Epidermal melanocyte (primary cell): ENCODE measurements at regions not wholly inside any gene's neighbourhood (a gene's known extent, or its start where the extent isn't known, plus 50 kb on each side); places are given as distances from the start of the nearest gene placed in this dataset.

Experiments
- DNase-seq: peaks from one replicate; pipeline ENCODE4 v3.0.0; 2011; ENCODE audit warnings: low spot score; ENCODE audit not compliant: insufficient read length

- no peak for DNase-seq
Measured at GRCh38 chr2:145138626-145139025, 618.7 kb upstream of the ZEB2 start.

DNA sequence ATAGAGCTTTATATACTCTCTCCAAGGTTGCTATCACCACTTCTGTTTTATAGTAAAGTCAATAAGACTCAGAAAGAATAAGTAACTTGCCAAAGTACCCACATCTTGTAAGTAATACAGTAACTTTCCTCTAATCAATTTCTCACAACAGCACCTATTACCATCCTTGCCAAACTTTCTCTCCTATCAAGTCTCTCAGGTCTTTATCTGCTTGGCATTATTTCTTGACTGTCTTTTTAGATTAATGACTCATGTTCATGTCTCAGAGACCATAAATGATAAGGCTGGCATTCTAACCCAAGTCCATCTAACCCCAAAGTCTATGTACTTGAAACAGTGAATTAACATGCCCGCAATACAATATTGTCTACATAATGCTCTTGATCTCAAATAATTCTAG lies 618.0 kb upstream of the ZEB2 start:
- DNase-seq: no peak

GRCh38 chr2:145137211-145137610 lies 617.3 kb upstream of the ZEB2 start:
- DNase-seq: no peak

DNA sequence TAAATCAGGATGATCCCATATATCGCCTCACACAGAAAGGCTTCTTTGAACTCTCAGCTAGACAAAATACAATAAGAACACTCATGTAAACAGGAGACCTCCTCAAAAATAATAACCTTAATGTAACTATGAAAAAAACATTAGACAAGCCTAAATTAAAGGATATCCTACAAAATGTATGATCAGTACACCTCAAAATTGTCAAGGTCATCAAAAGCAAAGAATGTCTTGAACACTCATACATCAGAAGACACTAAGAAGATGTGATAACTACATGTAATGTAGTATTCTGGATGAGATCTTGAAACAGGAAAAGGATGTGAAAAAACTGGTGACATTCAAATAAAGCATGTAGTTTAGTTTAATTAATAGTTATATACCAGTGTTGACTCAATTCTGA lies 616.8 kb upstream of the ZEB2 start:
- no peak for DNase-seq

DNA sequence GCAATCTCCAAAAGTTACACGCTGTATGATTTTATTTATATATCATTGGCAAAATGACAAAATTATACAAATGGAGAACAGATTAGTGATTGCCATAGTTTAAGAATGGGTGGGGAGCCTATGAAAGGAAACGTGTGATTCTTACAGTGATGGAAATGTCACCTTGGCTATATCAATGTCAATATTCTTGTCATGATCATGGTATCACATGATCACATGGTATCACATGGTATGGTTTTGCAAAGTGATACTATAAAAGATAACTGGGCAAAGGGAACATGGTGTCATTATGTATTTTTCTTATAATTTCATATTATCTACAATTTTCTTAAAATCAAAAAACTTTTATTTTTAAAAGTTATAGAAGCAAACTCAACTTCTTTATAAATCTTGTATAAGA lies 606.2 kb upstream of the ZEB2 start:
- no peak for DNase-seq

DNA sequence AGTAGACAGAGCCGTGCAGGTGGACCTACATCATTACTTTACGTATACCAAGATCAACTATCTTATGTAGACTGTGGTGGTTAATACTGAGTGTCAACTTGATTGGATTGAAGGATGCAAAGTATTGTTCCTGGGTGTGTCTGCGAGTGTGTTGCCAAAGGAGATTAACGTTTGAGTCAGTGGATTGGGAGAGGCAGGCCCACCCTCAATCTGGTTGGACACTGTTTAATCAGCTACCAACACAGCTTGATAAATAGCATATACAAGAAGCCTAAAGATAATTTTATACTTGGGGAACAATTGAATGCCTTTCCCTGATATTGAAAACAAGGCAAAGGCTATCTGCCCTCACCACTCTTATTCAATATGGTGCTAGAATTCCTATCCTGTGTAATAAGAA lies 604.2 kb upstream of the ZEB2 start:
- DNase-seq: no peak

DNA sequence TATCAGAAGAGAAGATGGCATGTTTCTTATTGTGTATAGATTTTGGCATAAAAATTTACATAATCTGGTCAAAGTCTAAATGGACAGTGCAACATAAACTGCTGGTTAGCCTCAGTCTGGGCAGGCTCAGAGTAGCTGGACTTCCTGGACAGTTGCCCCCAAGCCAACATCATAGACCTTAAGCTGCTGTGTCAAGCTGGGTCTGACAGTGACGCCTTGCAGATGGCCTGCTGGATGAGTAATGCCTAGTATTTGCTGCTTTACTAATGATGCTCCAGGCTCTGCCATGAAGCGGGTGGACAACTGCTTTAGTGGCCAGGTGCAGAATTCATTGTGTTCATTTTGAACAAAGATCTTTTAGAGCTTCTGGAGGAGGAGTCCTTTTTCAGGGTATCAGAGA lies 603.7 kb upstream of the ZEB2 start:
- DNase-seq: no peak

DNA sequence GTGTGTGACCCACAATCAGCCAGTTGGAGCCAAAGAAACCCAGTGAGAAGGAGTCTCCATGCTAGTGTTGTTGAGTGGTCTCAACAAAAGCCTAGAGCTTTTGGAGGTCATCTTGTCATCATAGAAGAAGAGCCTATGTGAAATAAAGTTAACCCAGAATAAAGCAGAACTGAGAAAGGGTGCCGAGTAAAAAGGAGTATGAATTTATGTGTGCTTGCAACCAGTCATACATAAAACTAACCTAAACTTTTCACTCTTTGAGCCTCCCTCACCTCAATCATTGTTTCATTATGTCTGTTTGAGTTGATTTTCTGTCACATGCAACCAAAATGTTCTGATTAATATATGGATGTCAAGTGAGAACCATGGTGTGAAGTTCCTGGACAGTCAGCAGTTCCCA lies 599.3 kb upstream of the ZEB2 start:
- no peak for DNase-seq

- no peak for DNase-seq
Measured at GRCh38 chr2:145116834-145117725, 597.2 kb upstream of the ZEB2 start.

- DNase-seq: no peak
Measured at GRCh38 chr2:145116056-145116455, 596.1 kb upstream of the ZEB2 start.

- no peak for DNase-seq
Measured at GRCh38 chr2:145114726-145115125, 594.8 kb upstream of the ZEB2 start.

GRCh38 chr2:145112467-145112866 lies 592.5 kb upstream of the ZEB2 start:
- no peak for DNase-seq

DNA sequence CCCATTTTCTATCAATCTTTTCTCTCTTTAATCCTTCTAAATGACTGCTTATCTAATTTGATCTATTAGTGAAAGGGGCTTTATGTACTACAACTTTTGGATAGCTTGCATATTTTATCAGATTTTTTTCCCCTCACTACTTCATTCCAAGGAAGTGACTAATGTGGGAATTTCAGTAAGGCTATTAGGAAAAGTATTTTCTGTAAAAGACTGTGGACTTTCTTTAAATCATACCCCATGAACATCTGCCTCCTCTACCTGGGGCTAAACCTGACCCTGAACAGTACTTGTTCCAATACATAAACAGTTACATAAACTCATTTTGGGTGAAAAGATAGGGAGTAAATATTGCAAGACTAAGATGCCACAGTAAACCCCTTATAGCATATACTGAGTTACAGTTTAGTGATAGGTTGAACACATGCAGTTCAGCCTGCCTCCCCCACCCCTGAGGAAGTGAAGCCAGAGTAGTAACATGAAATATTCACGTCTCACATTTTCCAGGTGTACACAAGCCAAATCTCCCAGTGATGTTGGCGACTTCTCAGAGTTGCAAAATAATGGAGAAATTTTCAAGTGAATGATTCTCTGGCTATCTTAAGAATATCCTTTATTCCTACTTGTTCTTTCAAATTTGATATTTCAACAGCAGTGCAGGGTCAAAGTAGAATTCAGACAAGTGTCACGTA lies 590.9 kb upstream of the ZEB2 start:
- DNase-seq: no peak

DNA sequence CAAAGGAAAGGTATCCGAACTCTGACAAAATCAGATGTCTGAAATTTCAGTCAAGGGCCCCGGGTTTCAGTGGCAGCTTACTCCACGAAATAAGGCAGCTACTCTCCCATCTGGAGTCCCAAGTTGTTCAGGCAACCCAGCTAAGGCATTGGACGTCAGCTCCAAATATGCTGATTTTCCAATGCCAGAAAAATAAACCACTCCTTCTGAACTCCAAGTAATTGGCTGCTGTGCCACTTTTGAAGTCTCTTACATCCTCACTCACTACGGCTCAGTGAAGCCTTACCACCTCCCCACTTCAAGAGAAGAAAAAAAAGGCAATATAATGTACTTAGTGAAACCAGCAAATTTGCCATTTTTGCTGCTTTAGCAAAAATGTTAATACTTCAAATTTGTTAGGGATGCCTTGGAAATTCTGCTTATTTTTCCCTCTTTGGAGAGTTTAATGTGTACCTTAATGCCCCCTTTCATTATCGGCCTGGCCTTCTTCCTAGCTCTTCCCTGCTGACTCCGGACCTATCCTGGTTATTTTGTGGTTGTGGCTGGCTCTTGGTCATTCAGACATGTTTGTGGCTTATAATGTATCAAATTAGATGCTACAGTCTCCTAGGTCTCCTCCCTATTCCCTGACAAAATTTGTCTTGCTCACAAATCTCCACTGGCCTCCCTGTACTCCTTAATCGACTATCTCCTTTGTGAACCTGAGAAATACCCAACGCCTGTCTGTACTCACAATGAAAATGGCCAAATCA lies 589.2 kb upstream of the ZEB2 start:
- DNase-seq: no peak

DNA sequence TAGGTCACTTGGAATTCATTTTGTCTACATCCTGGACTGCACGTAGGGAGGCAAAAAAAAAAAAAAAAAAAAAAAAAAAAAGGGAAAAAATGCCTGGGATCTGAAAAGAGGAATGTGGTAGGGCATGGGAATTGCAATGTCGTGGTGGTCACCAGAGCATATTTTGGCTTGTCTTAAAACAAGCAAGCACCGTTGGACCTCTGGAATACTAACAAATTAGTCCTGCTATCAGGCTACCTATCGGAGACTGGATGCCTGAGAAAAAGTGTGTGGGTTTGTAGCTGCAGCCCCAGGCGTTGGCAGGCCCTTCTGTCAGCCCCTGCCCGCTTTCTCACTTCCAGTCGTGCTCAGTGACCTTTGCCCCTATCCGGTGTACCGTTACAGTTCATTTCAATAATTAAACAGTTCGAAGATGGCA lies 588.5 kb upstream of the ZEB2 start:
- DNase-seq: no peak

DNA sequence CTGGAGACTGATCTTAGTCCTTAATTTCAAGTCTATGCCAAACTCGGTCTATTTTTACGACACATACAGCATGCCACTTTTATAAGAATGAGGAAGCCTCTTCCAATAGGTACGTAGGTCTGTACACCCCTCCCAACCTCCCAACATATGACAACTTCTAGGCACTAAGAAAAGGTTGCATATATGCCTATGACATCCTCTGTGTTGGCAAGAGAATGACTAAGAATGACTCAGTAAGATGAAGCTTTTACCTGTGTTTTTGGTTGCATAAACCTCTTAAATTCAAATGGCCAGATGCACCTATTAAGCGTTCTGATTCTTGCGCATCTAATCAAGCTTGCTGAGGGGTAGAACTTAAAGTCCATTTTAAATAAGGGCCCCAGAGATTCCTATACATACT lies 586.4 kb upstream of the ZEB2 start:
- no peak for DNase-seq

DNA sequence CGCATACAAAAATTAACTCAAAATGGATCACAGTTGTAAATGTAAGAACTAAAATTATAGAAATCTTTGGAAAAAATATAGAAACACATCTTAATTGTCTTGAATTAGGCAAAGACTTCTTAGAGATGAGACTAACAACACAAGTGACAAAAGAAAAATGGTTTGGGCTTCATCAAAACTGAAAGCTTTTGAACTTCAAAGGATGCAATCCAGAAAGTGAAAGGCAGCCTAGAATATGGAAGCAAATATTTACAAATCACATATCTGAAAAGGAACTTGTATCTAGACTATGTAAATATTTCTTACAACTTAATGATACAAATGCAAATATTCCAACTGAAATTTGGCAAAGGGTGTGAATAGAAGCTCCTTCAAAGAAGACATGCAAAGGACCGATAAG lies 582.8 kb upstream of the ZEB2 start:
- DNase-seq: no peak

DNA sequence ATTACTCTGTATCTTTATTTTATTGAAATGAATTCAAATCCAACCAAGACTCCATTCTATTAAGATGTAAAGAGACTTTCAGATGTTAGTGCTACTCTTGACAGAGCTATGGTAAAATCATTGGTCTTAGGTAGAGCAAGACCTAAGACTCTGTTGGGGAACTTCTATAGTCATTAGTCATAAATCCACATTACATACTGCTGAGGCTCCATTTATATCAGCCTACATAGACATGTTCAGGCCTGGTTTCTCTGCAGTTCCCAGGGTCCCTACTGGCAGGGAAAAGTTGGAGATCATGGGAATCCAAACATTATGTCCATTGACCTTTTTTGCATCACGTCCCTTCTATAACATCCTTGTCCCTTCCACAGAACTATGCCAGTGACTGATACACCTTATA lies 580.4 kb upstream of the ZEB2 start:
- DNase-seq: no peak

DNA sequence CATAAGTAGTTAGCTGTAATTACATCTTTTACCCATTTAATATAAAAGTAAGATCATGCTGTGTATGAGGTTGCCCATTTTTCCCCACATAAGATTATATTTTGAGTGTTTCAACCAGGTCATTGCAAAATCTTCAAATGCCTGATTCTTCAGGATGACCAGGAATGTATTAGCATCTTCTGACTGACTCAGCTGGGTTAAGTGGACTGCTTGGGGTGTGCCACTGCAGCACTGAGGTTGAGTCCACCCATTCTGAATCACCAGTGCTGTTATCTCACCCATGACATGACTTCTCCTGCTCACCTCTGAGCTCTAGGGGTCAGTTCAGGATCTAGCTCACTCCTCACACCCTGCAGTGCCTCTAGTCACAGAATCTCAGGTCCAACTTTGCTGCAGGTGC lies 576.7 kb upstream of the ZEB2 start:
- no peak for DNase-seq

GRCh38 chr2:145095641-145096435 lies 575.9 kb upstream of the ZEB2 start:
- DNase-seq: no peak

GRCh38 chr2:145094370-145094769 lies 574.5 kb upstream of the ZEB2 start:
- no peak for DNase-seq
